Kidney (tissue), 13 donors: ENCODE measurements at regions not wholly inside any gene's neighbourhood (a gene's known extent, or its start where the extent isn't known, plus 50 kb on each side); places are given as distances from the start of the nearest gene placed in this dataset.
A peak's percentile ranks its signal among the peaks of the same experiment; 100 is the strongest.

ENCODE experiments used
- DNase-seq, 5 donors: peaks; one replicate each; pipeline ENCODE4 v3.0.0-alpha.2; 2013 to 2020
- FAIRE-seq: peaks from 2 replicates; lab custom pipeline; 2012; peaks lifted over from hg19 to GRCh38; lab: Jason Lieb, UNC
- H3K27ac ChIP-seq, 2 donors: one replicate each; pipeline ENCODE4 v1.7.0; 2013; ENCODE audit warnings: low read depth in 2 of 2, low read length in 2 of 2, inconsistent platforms in 1 of 2
- H3K27me3 ChIP-seq: one replicate; pipeline ENCODE4 v1.7.1; 2013; ENCODE audit warnings: low read length, inconsistent platforms; ENCODE audit not compliant: control insufficient read depth, insufficient read depth
- H3K36me3 ChIP-seq, 3 donors: one replicate each; pipeline versions ENCODE4 v1.7.0 to v1.7.1; 2013; ENCODE audit warnings: low read length in 3 of 3, control low read depth in 1 of 3, inconsistent platforms in 1 of 3; ENCODE audit not compliant: insufficient read depth in 3 of 3, control insufficient read depth in 2 of 3
- H3K4me1 ChIP-seq, 3 donors: one replicate each; pipeline versions ENCODE4 v1.7.0 to v1.7.1; 2013; ENCODE audit warnings: low read length in 3 of 3, inconsistent platforms in 1 of 3, low read depth in 1 of 3; ENCODE audit not compliant: control insufficient read depth in 2 of 3, insufficient read depth in 2 of 3
- H3K4me3 ChIP-seq, 3 donors: one replicate each; pipeline versions ENCODE4 v1.7.0 to v1.8.1; 2013; ENCODE audit warnings: low read length in 3 of 3, control low read depth in 1 of 3, inconsistent platforms in 1 of 3
- H3K9ac ChIP-seq, 3 donors: one replicate each; pipeline versions ENCODE4 v1.7.0 to v1.7.1; 2013; ENCODE audit warnings: low read length in 3 of 3, control low read depth in 1 of 3, inconsistent platforms in 1 of 3
- H3K9me3 ChIP-seq, 3 donors: one replicate each; pipeline versions ENCODE4 v1.7.0 to v1.7.1; 2013; ENCODE audit warnings: low read length in 3 of 3, control low read depth in 1 of 3, inconsistent platforms in 1 of 3; ENCODE audit not compliant: control insufficient read depth in 2 of 3, insufficient read depth in 1 of 3
- intact Hi-C: fragments of 100-400 bp; cut with DNase I; formaldehyde crosslinking; loops from one replicate; pipeline ENCODE4 v1.11.1; 2022
- TF ChIP-seq, protein P1 (sequence below): IDR thresholded peaks from 3 replicates; pipeline ENCODE4 v1.5.1; 2012; ENCODE audit warnings: mild to moderate bottlenecking, moderate library complexity, borderline replicate concordance; ENCODE audit not compliant: insufficient read depth; ENCODE audit errors: extremely low read depth
- donor health status: control.
- donor health status: control.
- donor health status: control.
- donor health status: control.
- donor health status: control.
- donor health status: DM: yes; HTN: yes; CAD: no.
- donor health status: Normal renal cell carcinoma (clear cell type).

DNA sequence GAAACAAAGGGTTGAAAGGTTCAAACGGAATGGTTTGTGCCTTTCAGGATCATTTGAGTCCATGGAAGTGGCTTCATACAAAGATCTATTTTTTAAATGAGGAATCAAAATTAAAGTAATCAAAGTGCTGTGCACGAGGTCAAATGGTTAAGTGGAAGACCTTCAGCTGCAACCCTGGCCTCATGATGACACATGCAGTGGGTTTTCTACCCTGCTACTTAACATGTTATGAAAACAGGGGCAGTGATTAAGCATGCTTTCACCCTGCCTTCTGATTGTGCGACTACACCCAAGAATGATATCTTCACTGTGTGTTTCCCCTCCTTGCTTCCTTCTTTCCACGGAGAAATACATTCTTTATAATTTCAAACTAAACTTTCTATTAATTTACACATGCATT is 604.2 kb downstream of the LRRIQ3 start:
- H3K27ac ChIP-seq = peak overlapping the region in 1 of 2 donors; percentile 34
- intact Hi-C loops = no loop called here
- TF ChIP-seq, protein P1, sequence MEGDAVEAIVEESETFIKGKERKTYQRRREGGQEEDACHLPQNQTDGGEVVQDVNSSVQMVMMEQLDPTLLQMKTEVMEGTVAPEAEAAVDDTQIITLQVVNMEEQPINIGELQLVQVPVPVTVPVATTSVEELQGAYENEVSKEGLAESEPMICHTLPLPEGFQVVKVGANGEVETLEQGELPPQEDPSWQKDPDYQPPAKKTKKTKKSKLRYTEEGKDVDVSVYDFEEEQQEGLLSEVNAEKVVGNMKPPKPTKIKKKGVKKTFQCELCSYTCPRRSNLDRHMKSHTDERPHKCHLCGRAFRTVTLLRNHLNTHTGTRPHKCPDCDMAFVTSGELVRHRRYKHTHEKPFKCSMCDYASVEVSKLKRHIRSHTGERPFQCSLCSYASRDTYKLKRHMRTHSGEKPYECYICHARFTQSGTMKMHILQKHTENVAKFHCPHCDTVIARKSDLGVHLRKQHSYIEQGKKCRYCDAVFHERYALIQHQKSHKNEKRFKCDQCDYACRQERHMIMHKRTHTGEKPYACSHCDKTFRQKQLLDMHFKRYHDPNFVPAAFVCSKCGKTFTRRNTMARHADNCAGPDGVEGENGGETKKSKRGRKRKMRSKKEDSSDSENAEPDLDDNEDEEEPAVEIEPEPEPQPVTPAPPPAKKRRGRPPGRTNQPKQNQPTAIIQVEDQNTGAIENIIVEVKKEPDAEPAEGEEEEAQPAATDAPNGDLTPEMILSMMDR = no peak
- FAIRE-seq = no peak
- no peak for DNase-seq
- no peaks in the 10 kb centered on the region for H3K36me3 ChIP-seq
- no peaks in the 10 kb centered on the region for H3K9me3 ChIP-seq
- H3K27me3 ChIP-seq = no peaks in the 10 kb centered on the region
- no peaks in the 10 kb centered on the region for H3K4me1 ChIP-seq
- H3K9ac ChIP-seq = no peak overlapping the region
- H3K4me3 ChIP-seq = peak overlapping the region in 2 of 3 donors; percentile 9 to 42

DNA sequence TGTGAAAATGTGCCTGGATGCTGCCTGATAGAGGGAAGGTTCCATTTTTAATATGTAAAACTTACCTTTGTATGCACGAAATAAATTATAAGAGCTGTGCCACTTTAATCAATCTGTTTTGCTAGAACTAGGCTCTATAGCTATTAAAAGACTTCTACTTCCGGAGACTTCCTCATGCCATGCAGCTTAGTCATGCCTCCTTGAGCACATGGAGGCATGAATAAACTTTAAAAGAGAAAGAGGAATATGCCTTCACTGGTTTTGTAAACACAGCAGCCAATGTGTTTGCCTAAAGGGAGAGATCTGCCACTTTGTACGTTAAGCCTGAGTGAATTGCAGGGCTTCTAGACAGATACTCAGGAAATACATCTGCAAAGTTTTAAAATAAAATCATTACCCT is 604.6 kb downstream of the LRRIQ3 start:
- peak; percentile 49 for FAIRE-seq

DNA sequence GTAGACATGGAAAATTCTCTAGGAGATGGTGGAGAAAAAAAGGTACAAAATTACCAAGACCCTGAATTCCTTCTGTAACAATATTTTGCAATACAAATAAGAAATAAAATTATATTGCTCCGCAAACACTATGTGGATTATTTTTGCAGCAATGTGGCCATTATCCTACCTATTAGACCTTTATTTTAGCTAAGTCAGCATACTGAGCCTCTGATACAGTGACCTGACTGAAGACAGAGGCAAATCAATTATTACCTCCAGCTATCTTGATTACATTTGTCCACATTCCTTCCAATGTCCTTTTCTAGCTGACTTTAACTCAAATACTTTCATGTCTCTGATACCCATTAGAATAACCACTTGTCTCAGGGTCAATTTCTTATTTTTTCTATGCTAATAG is 610.9 kb downstream of the LRRIQ3 start:
- H3K4me1 ChIP-seq = no peaks in the 10 kb centered on the region
- no peak overlapping the region for H3K9ac ChIP-seq
- no peak overlapping the region for H3K27ac ChIP-seq
- intact Hi-C loops = no loop called here
- no peaks in the 10 kb centered on the region for H3K36me3 ChIP-seq
- H3K27me3 ChIP-seq = no peaks in the 10 kb centered on the region
- TF ChIP-seq, protein P1 = no peak
- H3K4me3 ChIP-seq = no peak overlapping the region
- FAIRE-seq (no peak), DNase-seq (no peak)
- H3K9me3 ChIP-seq = no peaks in the 10 kb centered on the region

More for the DNA sequence above, 604.6 kb downstream of the LRRIQ3 start:
- H3K4me3 ChIP-seq = peak overlapping the region in 2 of 3 donors; percentile 9 to 42
- H3K36me3 ChIP-seq = no peaks in the 10 kb centered on the region
- no peaks in the 10 kb centered on the region for H3K9me3 ChIP-seq
- intact Hi-C loops = no loop called here
- H3K27ac ChIP-seq = peak overlapping the region in 1 of 2 donors; percentile 34
- H3K4me1 ChIP-seq = no peaks in the 10 kb centered on the region
- TF ChIP-seq, protein P1 = no peak
- DNase-seq = peak in 2 of 5 donors; percentile 24 to 53
- no peak overlapping the region for H3K9ac ChIP-seq
- H3K27me3 ChIP-seq = no peaks in the 10 kb centered on the region

DNA sequence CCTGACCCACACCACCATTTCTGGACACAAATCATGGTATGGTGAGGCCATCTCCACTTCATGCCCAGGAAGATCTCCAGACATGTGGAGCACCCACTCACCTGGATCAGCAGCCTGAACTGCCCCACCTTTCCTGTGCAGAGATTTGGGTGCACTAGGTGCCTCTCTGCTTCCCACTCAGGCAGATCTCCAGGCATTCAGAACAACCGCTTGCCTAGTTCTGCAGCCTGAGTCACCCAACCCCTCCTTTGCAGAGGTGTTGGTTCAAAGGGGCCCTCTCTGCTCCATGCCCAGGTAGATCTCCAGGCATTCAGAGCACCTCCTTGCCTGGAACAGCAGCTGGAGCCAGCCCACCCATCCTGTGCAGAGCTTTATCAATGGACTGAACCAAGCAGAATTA is 620.8 kb downstream of the LRRIQ3 start:
- intact Hi-C loops = no loop called here
- Histone ChIP-seq H3K27ac (no peak overlapping the region), H3K36me3 (no peaks in the 10 kb centered on the region), H3K27me3 (no peaks in the 10 kb centered on the region), H3K4me1 (no peaks in the 10 kb centered on the region), H3K9ac (no peak overlapping the region), H3K9me3 (no peaks in the 10 kb centered on the region), H3K4me3 (no peak overlapping the region)
- FAIRE-seq (no peak), DNase-seq (no peak)
- TF ChIP-seq, protein P1 = no peak
